Trophoblast cell (in vitro differentiated cells and primary cell): ENCODE measurements at regions not wholly inside any gene's neighbourhood (a gene's known extent, or its start where the extent isn't known, plus 50 kb on each side); places are given as distances from the start of the nearest gene placed in this dataset.

Experiments used
- DNase-seq, 2 donors: peaks; one replicate each; pipeline ENCODE4 v3.0.0-alpha.2; 2016
- H2AFZ ChIP-seq: 2 replicates; pipeline ENCODE4 v1.6.1; 2013; ENCODE audit warnings: low read length, moderate library complexity, mild to moderate bottlenecking; ENCODE audit not compliant: insufficient read depth, poor library complexity
- H2AK5ac ChIP-seq: 2 replicates; pipeline ENCODE4 v1.6.1; 2013; ENCODE audit warnings: mild to moderate bottlenecking, low read length
- H2BK120ac ChIP-seq: 2 replicates; pipeline ENCODE4 v1.6.1; 2013; ENCODE audit warnings: low read length, mild to moderate bottlenecking, moderate library complexity; ENCODE audit not compliant: insufficient read depth, poor library complexity
- H2BK12ac ChIP-seq: 2 replicates; pipeline ENCODE4 v1.6.1; 2013; ENCODE audit warnings: mild to moderate bottlenecking, low read length, moderate library complexity
- H2BK5ac ChIP-seq: 2 replicates; pipeline ENCODE4 v1.6.1; 2013; ENCODE audit warnings: low read length, low read depth, moderate library complexity, mild to moderate bottlenecking; ENCODE audit not compliant: poor library complexity
- H3K14ac ChIP-seq: 2 replicates; pipeline ENCODE4 v1.6.1; 2013; ENCODE audit warnings: mild to moderate bottlenecking, low read length
- H3K18ac ChIP-seq: 2 replicates; pipeline ENCODE4 v1.6.1; 2013; ENCODE audit warnings: mild to moderate bottlenecking, low read length
- H3K23ac ChIP-seq: 2 replicates; pipeline ENCODE4 v1.6.1; 2013; ENCODE audit warnings: low read length
- H3K27ac ChIP-seq: 2 replicates; pipeline ENCODE4 v1.5.1; 2013; ENCODE audit warnings: low read depth, mild to moderate bottlenecking, inconsistent platforms, low read length, moderate library complexity
- H3K27me3 ChIP-seq: 2 replicates; pipeline ENCODE4 v1.6.1; 2013; ENCODE audit warnings: inconsistent platforms, mild to moderate bottlenecking, low read length, moderate library complexity; ENCODE audit not compliant: insufficient read depth
- H3K36me3 ChIP-seq, 2 experiments: 1 replicate in 1 of 2; 2 replicates in 1 of 2; pipeline ENCODE4 v1.6.1; 2013; ENCODE audit warnings: low read length in 2 of 2, mild to moderate bottlenecking in 2 of 2, moderate library complexity in 1 of 2; ENCODE audit not compliant: insufficient read depth in 2 of 2, control insufficient read depth in 1 of 2
- H3K4ac ChIP-seq: 2 replicates; pipeline ENCODE4 v1.6.1; 2013; ENCODE audit warnings: low read depth, mild to moderate bottlenecking, low read length, moderate library complexity
- H3K4me1 ChIP-seq, 2 experiments: 1 replicate in 1 of 2; 2 replicates in 1 of 2; pipeline ENCODE4 v1.6.1; 2013; ENCODE audit warnings: low read length in 2 of 2, mild to moderate bottlenecking in 2 of 2, moderate library complexity in 1 of 2; ENCODE audit not compliant: insufficient read depth in 2 of 2, control insufficient read depth in 1 of 2
- H3K4me2 ChIP-seq: 2 replicates; pipeline ENCODE4 v1.6.1; 2013; ENCODE audit warnings: inconsistent platforms, mild to moderate bottlenecking, low read length, moderate library complexity
- H3K4me3 ChIP-seq: 2 replicates; pipeline ENCODE4 v1.5.1; 2013; ENCODE audit warnings: mild to moderate bottlenecking, low read depth, low read length, inconsistent platforms
- H3K79me1 ChIP-seq: one replicate; pipeline ENCODE4 v1.6.1; 2013; ENCODE audit warnings: low read length
- H3K79me2 ChIP-seq: 2 replicates; pipeline ENCODE4 v1.6.1; 2013; ENCODE audit warnings: low read length, mild to moderate bottlenecking; ENCODE audit not compliant: control insufficient read depth, insufficient read depth, poor library complexity
- H3K9ac ChIP-seq: 2 replicates; pipeline ENCODE4 v1.6.1; 2013; ENCODE audit warnings: mild to moderate bottlenecking, low read length
- H3K9me3 ChIP-seq: 2 replicates; pipeline ENCODE4 v1.6.1; 2013; ENCODE audit warnings: low read depth, mild to moderate bottlenecking, control low read depth, inconsistent platforms, low read length; ENCODE audit not compliant: insufficient read depth
- H4K12ac ChIP-seq: 2 replicates; pipeline ENCODE4 v1.6.1; 2013; ENCODE audit warnings: low read depth, mild to moderate bottlenecking, low read length, moderate library complexity
- H4K8ac ChIP-seq: 2 replicates; pipeline ENCODE4 v1.6.1; 2013; ENCODE audit warnings: low read depth, mild to moderate bottlenecking, low read length, moderate library complexity
- H4K91ac ChIP-seq: one replicate; pipeline ENCODE4 v1.6.1; 2013; ENCODE audit warnings: low read depth, mild to moderate bottlenecking, low read length, moderate library complexity
- WGBS: extraction: QIAGEN DNeasy Blood & Tissue Kit; methylation state at CpG from one replicate; pipeline ENCODE4 v1.1.7; 2013; ENCODE audit warnings: missing lambda C conversion rate; ENCODE audit not compliant: insufficient read length, insufficient coverage; ENCODE audit errors: extremely low coverage; 5-methylcytosine and 5-hydroxymethylcytosine counted together

DNA sequence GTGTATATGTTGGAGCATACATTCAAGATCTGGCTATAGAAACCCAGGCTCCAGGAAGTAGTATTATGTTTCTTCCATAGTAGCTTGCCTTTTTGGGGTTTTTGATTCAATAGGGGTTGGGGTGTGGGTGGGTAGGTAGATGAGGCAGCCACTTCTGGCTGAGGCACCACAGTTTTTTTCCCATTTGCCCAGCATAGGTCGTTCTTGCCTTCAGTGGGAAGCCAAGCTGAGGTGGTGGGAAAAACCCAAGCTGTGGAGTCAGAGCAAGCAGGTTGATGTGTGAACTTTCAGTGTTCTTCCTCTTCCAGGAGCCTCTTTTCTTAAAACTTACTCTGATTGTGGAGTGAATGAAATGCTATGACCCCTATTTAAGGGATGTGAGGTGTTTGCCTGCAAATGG lies 67.0 kb upstream of the RPS6KA3 start:
- no peak overlapping the region for H3K18ac ChIP-seq
- H2BK120ac ChIP-seq, result no peak overlapping the region
- H4K8ac ChIP-seq, result no peak overlapping the region
- no peak overlapping the region for H3K27ac ChIP-seq
- no peak overlapping the region for H4K12ac ChIP-seq
- no peak overlapping the region for H3K4me3 ChIP-seq
- DNase-seq, result no peak
- H2BK12ac ChIP-seq, result no peak overlapping the region
- WGBS, result no CpG with 5 or more reads among the region's 1 CpG
- no peaks in the 10 kb centered on the region for H3K4me1 ChIP-seq
- no peak overlapping the region for H4K91ac ChIP-seq
- no peaks in the 10 kb centered on the region for H3K79me2 ChIP-seq
- no peak overlapping the region for H3K23ac ChIP-seq
- no peaks in the 10 kb centered on the region for H3K36me3 ChIP-seq
- no peaks in the 10 kb centered on the region for H3K9me3 ChIP-seq
- H2AFZ ChIP-seq, result no peak overlapping the region
- no peak overlapping the region for H3K9ac ChIP-seq
- no peak overlapping the region for H2AK5ac ChIP-seq
- H3K4me2 ChIP-seq, result no peak overlapping the region
- no peak overlapping the region for H3K14ac ChIP-seq
- no peaks in the 10 kb centered on the region for H3K27me3 ChIP-seq
- no peaks in the 10 kb centered on the region for H3K79me1 ChIP-seq
- H3K4ac ChIP-seq, result no peak overlapping the region
- H2BK5ac ChIP-seq, result no peak overlapping the region

GRCh38 chrX:20330545-20330944 lies 63.8 kb upstream of the RPS6KA3 start:
- no peak overlapping the region for H3K27ac ChIP-seq
- no peaks in the 10 kb centered on the region for H3K4me1 ChIP-seq
- DNase-seq, result no peak
- no peak overlapping the region for H2BK120ac ChIP-seq
- no peak overlapping the region for H4K12ac ChIP-seq
- H3K4me3 ChIP-seq, result no peak overlapping the region
- no peaks in the 10 kb centered on the region for H3K36me3 ChIP-seq
- H3K79me2 ChIP-seq, result no peaks in the 10 kb centered on the region
- H3K9ac ChIP-seq, result no peak overlapping the region
- no peak overlapping the region for H3K23ac ChIP-seq
- WGBS, result no CpG with 5 or more reads among the region's 2 CpGs
- H2AK5ac ChIP-seq, result no peak overlapping the region
- no peaks in the 10 kb centered on the region for H3K9me3 ChIP-seq
- H3K4ac ChIP-seq, result no peak overlapping the region
- no peak overlapping the region for H3K18ac ChIP-seq
- H3K14ac ChIP-seq, result no peak overlapping the region
- H3K4me2 ChIP-seq, result no peak overlapping the region
- H2BK5ac ChIP-seq, result no peak overlapping the region
- no peak overlapping the region for H2AFZ ChIP-seq
- H3K27me3 ChIP-seq, result no peaks in the 10 kb centered on the region
- H3K79me1 ChIP-seq, result no peaks in the 10 kb centered on the region
- H4K8ac ChIP-seq, result no peak overlapping the region
- no peak overlapping the region for H4K91ac ChIP-seq
- H2BK12ac ChIP-seq, result no peak overlapping the region

DNA sequence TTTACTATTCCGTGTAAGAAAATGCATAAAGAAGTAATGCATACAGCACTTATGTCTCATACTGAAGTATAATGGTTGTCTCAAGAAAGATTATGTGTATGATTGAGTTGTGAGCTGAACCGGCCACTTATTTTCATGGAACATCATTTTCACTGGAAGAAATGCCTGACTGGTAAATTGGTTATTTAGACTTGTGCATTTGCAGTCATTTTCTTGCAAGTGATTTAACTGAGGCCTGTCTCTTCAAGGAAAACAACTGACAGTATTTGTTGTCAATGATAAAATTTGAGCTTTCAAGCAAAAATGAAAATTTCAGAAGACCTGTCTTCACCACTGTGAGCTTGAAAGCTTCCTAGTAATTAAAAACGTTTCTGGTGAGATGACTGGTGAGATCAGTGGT lies 62.7 kb upstream of the RPS6KA3 start:
- Histone ChIP-seq H2AFZ (no peak overlapping the region), H3K27me3 (no peaks in the 10 kb centered on the region), H3K79me1 (no peaks in the 10 kb centered on the region), H3K27ac (no peak overlapping the region), H3K4me1 (no peaks in the 10 kb centered on the region), H4K8ac (no peak overlapping the region), H3K18ac (no peak overlapping the region), H4K12ac (no peak overlapping the region), H2BK5ac (no peak overlapping the region), H3K4ac (no peak overlapping the region), H4K91ac (no peak overlapping the region), H3K4me3 (no peak overlapping the region), H3K23ac (no peak overlapping the region), H3K36me3 (no peaks in the 10 kb centered on the region), H2BK12ac (no peak overlapping the region), H3K4me2 (no peak overlapping the region), H2BK120ac (no peak overlapping the region), H3K9ac (no peak overlapping the region), H3K14ac (no peak overlapping the region), H3K79me2 (no peaks in the 10 kb centered on the region), H3K9me3 (no peaks in the 10 kb centered on the region), H2AK5ac (no peak overlapping the region)
- no peak for DNase-seq
- no CpG with 5 or more reads among the region's 3 CpGs for WGBS

DNA sequence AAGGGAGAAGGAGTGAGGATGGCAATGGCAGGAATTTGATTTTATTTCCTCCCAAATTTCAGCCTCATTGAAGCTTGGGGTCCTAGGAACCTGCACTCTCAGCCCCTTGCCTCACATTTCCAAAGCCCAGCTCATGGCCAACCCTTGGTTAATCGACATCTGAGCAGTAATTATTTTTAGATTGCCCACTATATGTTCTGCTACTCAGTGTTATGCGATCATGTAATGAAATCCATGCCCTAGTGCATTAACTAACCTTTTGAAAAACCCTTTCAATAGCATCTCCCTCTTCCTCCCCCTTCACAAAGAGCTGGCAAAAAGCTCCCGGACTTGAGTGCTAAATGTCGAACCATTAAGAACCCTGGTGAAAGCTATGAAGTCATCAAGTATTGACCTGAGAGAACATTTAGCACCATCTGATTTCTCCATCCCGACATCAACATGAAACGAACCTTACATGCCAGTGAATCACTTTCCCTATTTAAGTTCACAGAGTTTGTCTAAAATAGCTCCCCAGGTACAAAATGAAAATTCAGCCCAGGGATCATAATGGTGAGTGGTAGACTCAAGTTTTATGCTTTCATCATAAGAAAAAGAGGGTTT lies 59.2 kb upstream of the RPS6KA3 start:
- H3K9ac ChIP-seq, result no peak overlapping the region
- H3K36me3 ChIP-seq, result no peaks in the 10 kb centered on the region
- H3K14ac ChIP-seq, result no peak overlapping the region
- no peak overlapping the region for H2BK12ac ChIP-seq
- no peaks in the 10 kb centered on the region for H3K9me3 ChIP-seq
- no peak overlapping the region for H3K4me3 ChIP-seq
- H3K4ac ChIP-seq, result no peak overlapping the region
- H3K23ac ChIP-seq, result no peak overlapping the region
- H3K79me1 ChIP-seq, result no peaks in the 10 kb centered on the region
- H3K27ac ChIP-seq, result no peak overlapping the region
- no peak overlapping the region for H4K12ac ChIP-seq
- no peak overlapping the region for H2AK5ac ChIP-seq
- H2BK5ac ChIP-seq, result no peak overlapping the region
- H3K4me1 ChIP-seq, result no peaks in the 10 kb centered on the region
- no peak overlapping the region for H2BK120ac ChIP-seq
- H3K4me2 ChIP-seq, result no peak overlapping the region
- H2AFZ ChIP-seq, result no peak overlapping the region
- no peaks in the 10 kb centered on the region for H3K27me3 ChIP-seq
- no CpG with 5 or more reads among the region's 6 CpGs for WGBS
- H3K79me2 ChIP-seq, result no peaks in the 10 kb centered on the region
- no peak for DNase-seq
- H4K91ac ChIP-seq, result no peak overlapping the region
- no peak overlapping the region for H4K8ac ChIP-seq
- H3K18ac ChIP-seq, result no peak overlapping the region
